Hepatocyte (in vitro differentiated cells): ENCODE measurements at regions not wholly inside any gene's neighbourhood (a gene's known extent, or its start where the extent isn't known, plus 50 kb on each side); places are given as distances from the start of the nearest gene placed in this dataset. TPM values are rescaled to one million over a fixed set of nuclear protein-coding genes. Genes with fewer than 3 reads are reported as not detected.

Source experiments
- DNase-seq: peaks from one replicate; pipeline ENCODE4 v3.0.0-alpha.2; 2016; ENCODE audit warnings: low spot score
- H2AFZ ChIP-seq: fragments of 200-600 bp; sonication (generic); 2 replicates; pipeline ENCODE4 v1.6.0; 2016; ENCODE audit warnings: antibody characterized with exemption, mild to moderate bottlenecking
- H3K27ac ChIP-seq: fragments of 200-600 bp; sonication (generic); 2 replicates; pipeline ENCODE4 v1.5.1; 2016; ENCODE audit warnings: mild to moderate bottlenecking
- H3K27me3 ChIP-seq: fragments of 200-600 bp; sonication (generic); 2 replicates; pipeline ENCODE4 v1.6.1; 2016
- H3K36me3 ChIP-seq: fragments of 200-600 bp; sonication (generic); replicated peaks from 2 replicates; pipeline ENCODE4 v1.5.1; 2016; ENCODE audit warnings: low read depth; ENCODE audit not compliant: insufficient read depth
- H3K4me1 ChIP-seq: fragments of 200-600 bp; sonication (generic); 2 replicates; pipeline ENCODE4 v1.5.1; 2016; ENCODE audit warnings: mild to moderate bottlenecking, moderate library complexity; ENCODE audit not compliant: insufficient read depth
- H3K4me2 ChIP-seq: fragments of 200-600 bp; sonication (generic); 2 replicates; pipeline ENCODE4 v1.6.0; 2016
- H3K4me3 ChIP-seq: fragments of 200-600 bp; sonication (generic); 2 replicates; pipeline ENCODE4 v1.5.1; 2016; ENCODE audit warnings: mild to moderate bottlenecking
- H3K79me2 ChIP-seq: fragments of 200-600 bp; sonication (generic); 2 replicates; pipeline ENCODE4 v1.6.0; 2017; ENCODE audit warnings: mild to moderate bottlenecking
- H3K9me2 ChIP-seq: fragments of 200-600 bp; sonication (generic); replicated peaks from 2 replicates; pipeline ENCODE4 v1.6.0; 2017; ENCODE audit warnings: mild to moderate bottlenecking; ENCODE audit not compliant: insufficient read depth
- H3K9me3 ChIP-seq: fragments of 200-600 bp; sonication (generic); 2 replicates; pipeline ENCODE4 v1.5.1; 2016; ENCODE audit warnings: low read depth, mild to moderate bottlenecking
- H4K20me1 ChIP-seq: fragments of 200-600 bp; sonication (generic); 2 replicates; pipeline ENCODE4 v1.6.0; 2016; ENCODE audit warnings: mild to moderate bottlenecking; ENCODE audit not compliant: insufficient read depth, poor library complexity, severe bottlenecking
- EZH2 ChIP-seq: fragments of 200-600 bp; sonication (generic); IDR thresholded peaks from 2 replicates; pipeline ENCODE4 v1.6.1; 2016; ENCODE audit warnings: antibody characterized with exemption, mild to moderate bottlenecking, borderline replicate concordance
- EZH2phosphoT487 ChIP-seq: fragments of 200-600 bp; sonication (generic); IDR thresholded peaks from one replicate; pipeline ENCODE4 v1.6.1; 2018; ENCODE audit warnings: antibody characterized with exemption, mild to moderate bottlenecking, low read depth, moderate library complexity; ENCODE audit not compliant: unreplicated experiment, severe bottlenecking
- WGBS: methylation state at CpG from one replicate; pipeline ENCODE4 v1.1.6; 2016; ENCODE audit warnings: low lambda C conversion rate; ENCODE audit errors: missing lambda C conversion rate; 5-methylcytosine and 5-hydroxymethylcytosine counted together
- small RNA-seq: library from RNA; depleted of rRNA; stranded (forward); fragments of <200 nt; gene quantifications from one replicate; pipeline ENCODE3, GENCODE V24; 2014
- TF ChIP-seq, protein P1 (sequence below): fragments of 200-600 bp; sonication (generic); IDR thresholded peaks from 2 replicates; pipeline ENCODE4 v1.5.1; 2016; ENCODE audit warnings: antibody characterized with exemption, mild to moderate bottlenecking; ENCODE audit not compliant: poor library complexity

DNA sequence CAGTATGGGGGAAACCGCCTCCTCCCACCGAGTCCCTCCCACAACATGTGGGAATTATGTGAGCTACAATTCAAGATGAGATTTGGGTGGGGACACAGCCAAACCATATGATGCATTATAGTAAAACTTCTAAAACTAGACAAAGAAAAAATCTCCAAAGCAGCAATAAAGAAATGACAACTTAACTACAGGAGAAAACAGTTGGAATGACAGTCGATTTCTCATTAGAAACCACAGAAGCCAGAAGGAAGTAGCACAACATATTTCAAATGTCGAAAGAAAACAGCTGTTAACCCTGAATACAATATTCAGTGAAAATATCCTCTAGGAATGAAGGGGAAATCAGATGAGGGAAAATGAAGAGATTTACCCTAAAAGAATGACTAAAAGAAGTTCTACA is 53.5 kb upstream of the TCF4 start:
- 100% methylated on average over 4 of the region's 4 CpGs for WGBS
- Histone ChIP-seq H3K36me3 (no peaks in the 10 kb centered on the region), H3K4me1 (no peaks in the 10 kb centered on the region), H3K27me3 (no peaks in the 10 kb centered on the region), H2AFZ (no peak overlapping the region), H3K27ac (no peak overlapping the region), H3K79me2 (no peaks in the 10 kb centered on the region), H3K4me3 (no peak overlapping the region), H3K9me3 (no peaks in the 10 kb centered on the region), H3K4me2 (no peak overlapping the region), H3K9me2 (no peaks in the 10 kb centered on the region), H4K20me1 (no peaks in the 10 kb centered on the region)
- TF ChIP-seq EZH2phosphoT487 (no peak), EZH2 (no peak)
- TF ChIP-seq, protein P1, sequence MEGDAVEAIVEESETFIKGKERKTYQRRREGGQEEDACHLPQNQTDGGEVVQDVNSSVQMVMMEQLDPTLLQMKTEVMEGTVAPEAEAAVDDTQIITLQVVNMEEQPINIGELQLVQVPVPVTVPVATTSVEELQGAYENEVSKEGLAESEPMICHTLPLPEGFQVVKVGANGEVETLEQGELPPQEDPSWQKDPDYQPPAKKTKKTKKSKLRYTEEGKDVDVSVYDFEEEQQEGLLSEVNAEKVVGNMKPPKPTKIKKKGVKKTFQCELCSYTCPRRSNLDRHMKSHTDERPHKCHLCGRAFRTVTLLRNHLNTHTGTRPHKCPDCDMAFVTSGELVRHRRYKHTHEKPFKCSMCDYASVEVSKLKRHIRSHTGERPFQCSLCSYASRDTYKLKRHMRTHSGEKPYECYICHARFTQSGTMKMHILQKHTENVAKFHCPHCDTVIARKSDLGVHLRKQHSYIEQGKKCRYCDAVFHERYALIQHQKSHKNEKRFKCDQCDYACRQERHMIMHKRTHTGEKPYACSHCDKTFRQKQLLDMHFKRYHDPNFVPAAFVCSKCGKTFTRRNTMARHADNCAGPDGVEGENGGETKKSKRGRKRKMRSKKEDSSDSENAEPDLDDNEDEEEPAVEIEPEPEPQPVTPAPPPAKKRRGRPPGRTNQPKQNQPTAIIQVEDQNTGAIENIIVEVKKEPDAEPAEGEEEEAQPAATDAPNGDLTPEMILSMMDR, result no peak
- DNase-seq, result no peak

Small RNAs in the stretch of these regions (small RNA-seq; reads per million reads assigned to genes)
- gene RF00045, result not detected
